Osteoblast (primary cell): ENCODE measurements at regions not wholly inside any gene's neighbourhood (a gene's known extent, or its start where the extent isn't known, plus 50 kb on each side); places are given as distances from the start of the nearest gene placed in this dataset.
"Not testable (repeated sequence)": the region's sequence is repeated elsewhere in the genome, so short reads cannot be mapped to it uniquely, and the experiment has no call there.

ENCODE experiments used
- DNase-seq: peaks from one replicate; pipeline ENCODE4 v3.0.0; 2011; ENCODE audit warnings: low spot score, mixed read lengths; ENCODE audit not compliant: insufficient read length; ENCODE audit errors: missing footprints
- H2AFZ ChIP-seq: 2 replicates; pipeline ENCODE4 v1.6.0; 2011; ENCODE audit warnings: mild to moderate bottlenecking, low read length
- H3K27ac ChIP-seq: 2 replicates; pipeline ENCODE4 v1.5.1; 2011; ENCODE audit warnings: mild to moderate bottlenecking, low read depth, low read length, moderate library complexity
- H3K27me3 ChIP-seq: 2 replicates; pipeline ENCODE4 v1.6.0; 2012; ENCODE audit warnings: mild to moderate bottlenecking, control low read depth, inconsistent platforms, low read length, moderate library complexity; ENCODE audit not compliant: insufficient read depth
- H3K36me3 ChIP-seq: 2 replicates; pipeline ENCODE4 v1.5.1; 2011; ENCODE audit warnings: mild to moderate bottlenecking, low read length, control low read depth, moderate library complexity; ENCODE audit not compliant: insufficient read depth
- H3K4me1 ChIP-seq: 2 replicates; pipeline ENCODE4 v1.5.1; 2011; ENCODE audit warnings: mild to moderate bottlenecking, low read length, control low read depth, moderate library complexity; ENCODE audit not compliant: insufficient read depth
- H3K4me2 ChIP-seq: 2 replicates; pipeline ENCODE4 v1.6.0; 2011; ENCODE audit warnings: mild to moderate bottlenecking, low read length; ENCODE audit not compliant: insufficient read depth
- H3K4me3 ChIP-seq: fragments of 200-600 bp; sonication (generic); 3 replicates; pipeline ENCODE4 v1.5.1; 2012; ENCODE audit warnings: mild to moderate bottlenecking, low read length, inconsistent platforms; ENCODE audit not compliant: insufficient read depth
- H3K79me2 ChIP-seq: 2 replicates; pipeline ENCODE4 v1.6.0; 2012; ENCODE audit warnings: mild to moderate bottlenecking, low read length, control low read depth, inconsistent platforms; ENCODE audit not compliant: insufficient read depth
- H3K9me3 ChIP-seq: 2 replicates; pipeline ENCODE4 v1.5.1; 2011; ENCODE audit warnings: low read depth, low read length, control low read depth
- H4K20me1 ChIP-seq: 2 replicates; pipeline ENCODE4 v1.6.0; 2012; ENCODE audit warnings: mild to moderate bottlenecking, low read length, control low read depth; ENCODE audit not compliant: insufficient read depth
- TF ChIP-seq, protein P1 (sequence below): IDR thresholded peaks from 2 replicates; pipeline ENCODE4 v1.5.1; 2011; ENCODE audit warnings: mild to moderate bottlenecking, low read depth, low read length, moderate library complexity; ENCODE audit errors: extremely low read depth

DNA sequence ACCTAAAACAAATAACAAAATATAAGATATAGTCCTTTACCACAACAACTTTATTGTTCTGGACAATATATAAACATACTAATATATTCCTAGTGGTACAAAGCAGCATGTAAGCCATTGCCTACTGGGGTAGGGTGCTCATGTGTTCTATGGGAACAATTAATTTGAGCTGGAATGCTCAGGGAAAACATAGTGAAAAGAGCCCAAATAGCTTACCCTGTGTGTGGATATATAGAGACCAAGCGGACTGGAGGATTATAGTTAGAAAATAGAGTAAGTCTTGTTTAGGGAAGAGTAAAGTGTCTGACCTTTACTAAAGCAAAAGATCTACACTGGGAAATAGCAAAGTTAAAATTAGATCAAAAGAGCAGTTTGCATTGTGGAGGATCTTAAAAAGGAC, 64.8 kb downstream of the MAD2L1 start:
- H3K36me3 ChIP-seq, result no peaks in the 10 kb centered on the region
- no peak overlapping the region for H3K4me3 ChIP-seq
- H3K4me1 ChIP-seq, result peaks cover 3% of the 10 kb centered on the region
- no peak overlapping the region for H3K4me2 ChIP-seq
- H3K9me3 ChIP-seq, result no peaks in the 10 kb centered on the region
- no peaks in the 10 kb centered on the region for H3K79me2 ChIP-seq
- no peaks in the 10 kb centered on the region for H4K20me1 ChIP-seq
- H2AFZ ChIP-seq, result no peak overlapping the region
- no peak for DNase-seq
- no peak overlapping the region for H3K27ac ChIP-seq
- TF ChIP-seq, protein P1, sequence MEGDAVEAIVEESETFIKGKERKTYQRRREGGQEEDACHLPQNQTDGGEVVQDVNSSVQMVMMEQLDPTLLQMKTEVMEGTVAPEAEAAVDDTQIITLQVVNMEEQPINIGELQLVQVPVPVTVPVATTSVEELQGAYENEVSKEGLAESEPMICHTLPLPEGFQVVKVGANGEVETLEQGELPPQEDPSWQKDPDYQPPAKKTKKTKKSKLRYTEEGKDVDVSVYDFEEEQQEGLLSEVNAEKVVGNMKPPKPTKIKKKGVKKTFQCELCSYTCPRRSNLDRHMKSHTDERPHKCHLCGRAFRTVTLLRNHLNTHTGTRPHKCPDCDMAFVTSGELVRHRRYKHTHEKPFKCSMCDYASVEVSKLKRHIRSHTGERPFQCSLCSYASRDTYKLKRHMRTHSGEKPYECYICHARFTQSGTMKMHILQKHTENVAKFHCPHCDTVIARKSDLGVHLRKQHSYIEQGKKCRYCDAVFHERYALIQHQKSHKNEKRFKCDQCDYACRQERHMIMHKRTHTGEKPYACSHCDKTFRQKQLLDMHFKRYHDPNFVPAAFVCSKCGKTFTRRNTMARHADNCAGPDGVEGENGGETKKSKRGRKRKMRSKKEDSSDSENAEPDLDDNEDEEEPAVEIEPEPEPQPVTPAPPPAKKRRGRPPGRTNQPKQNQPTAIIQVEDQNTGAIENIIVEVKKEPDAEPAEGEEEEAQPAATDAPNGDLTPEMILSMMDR, result no peak
- no peaks in the 10 kb centered on the region for H3K27me3 ChIP-seq

DNA sequence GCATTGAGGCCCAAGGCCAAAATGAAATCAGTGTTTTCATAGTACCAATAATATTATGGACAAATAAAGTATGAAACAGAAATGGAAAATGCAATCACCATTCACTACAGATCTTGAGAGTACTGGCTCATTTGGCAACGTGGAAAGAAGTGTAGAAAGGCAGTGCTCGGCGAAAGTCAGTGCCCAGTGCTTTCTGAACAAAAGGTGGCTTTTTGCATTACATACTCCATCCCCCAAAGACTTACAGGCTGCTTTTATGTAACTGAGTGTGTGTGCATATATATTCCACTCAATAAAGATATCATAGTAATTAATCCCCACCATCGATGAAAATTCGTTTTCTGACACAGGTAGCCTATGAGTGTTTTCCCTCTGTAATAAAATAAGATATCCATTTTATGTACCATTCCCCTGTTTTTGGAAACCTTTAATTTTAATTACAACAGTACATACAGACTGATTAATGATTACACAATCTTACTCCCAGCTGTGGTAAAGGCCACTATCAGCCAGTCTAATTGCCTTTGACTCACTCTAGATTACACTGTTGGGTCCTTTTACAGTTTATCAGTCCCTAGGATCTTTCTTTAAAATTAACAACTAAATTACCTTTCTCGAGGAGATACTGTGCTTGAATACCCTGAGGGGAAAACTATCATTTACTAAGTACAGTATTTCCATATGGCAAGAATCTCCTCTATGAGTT, 65.9 kb downstream of the MAD2L1 start:
- H3K9me3 ChIP-seq, result no peaks in the 10 kb centered on the region
- DNase-seq, result no peak
- H3K4me3 ChIP-seq, result no peak overlapping the region
- H3K4me2 ChIP-seq, result no peak overlapping the region
- TF ChIP-seq, protein P1, result no peak
- H3K79me2 ChIP-seq, result no peaks in the 10 kb centered on the region
- H3K27ac ChIP-seq, result no peak overlapping the region
- H4K20me1 ChIP-seq, result no peaks in the 10 kb centered on the region
- H2AFZ ChIP-seq, result no peak overlapping the region
- no peaks in the 10 kb centered on the region for H3K36me3 ChIP-seq
- no peaks in the 10 kb centered on the region for H3K4me1 ChIP-seq
- H3K27me3 ChIP-seq, result no peaks in the 10 kb centered on the region

DNA sequence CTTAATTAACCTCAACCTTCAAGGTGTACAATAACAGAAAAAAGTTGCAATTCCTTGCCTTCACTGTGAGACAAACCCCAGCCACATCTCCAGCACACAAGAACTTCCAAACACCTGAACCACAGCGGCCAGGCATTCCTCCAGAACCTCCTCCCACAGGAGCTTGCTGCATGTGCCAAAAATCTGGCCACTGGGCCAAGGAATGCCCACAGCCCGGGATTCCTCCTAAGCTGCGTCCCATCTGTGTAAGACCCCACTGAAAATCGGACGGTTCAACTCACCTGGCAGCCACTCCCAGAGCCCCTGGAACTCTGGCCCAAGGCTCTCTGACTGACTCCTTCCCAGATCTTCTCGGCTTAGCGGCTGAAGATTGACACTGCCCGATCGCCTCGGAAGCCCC, 70.6 kb downstream of the MAD2L1 start:
- not testable (repeated sequence) for H3K4me1 ChIP-seq, H3K79me2 ChIP-seq, DNase-seq, H3K9me3 ChIP-seq, H3K4me3 ChIP-seq, H3K27ac ChIP-seq, H4K20me1 ChIP-seq, H2AFZ ChIP-seq, H3K27me3 ChIP-seq, H3K4me2 ChIP-seq, H3K36me3 ChIP-seq

DNA sequence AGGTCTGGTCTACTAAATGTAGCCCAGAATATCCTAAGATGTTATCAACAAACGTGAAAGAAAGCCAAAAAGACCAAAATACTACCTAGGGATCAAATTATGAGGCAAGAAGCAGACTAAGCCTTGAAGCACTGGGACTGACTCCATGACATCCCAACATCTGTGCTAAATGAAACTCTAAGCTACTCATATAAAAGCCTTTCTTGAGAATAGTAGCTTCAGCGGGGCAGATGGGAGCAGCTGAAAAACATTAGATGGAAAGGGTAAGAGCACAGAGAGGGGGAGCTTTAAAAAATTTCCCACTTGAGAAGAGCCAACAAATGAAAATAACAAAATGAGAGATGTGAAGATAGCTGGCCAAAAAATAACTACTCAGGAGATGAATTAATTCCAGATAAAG, 81.7 kb downstream of the MAD2L1 start:
- Histone ChIP-seq H3K4me3 (no peak overlapping the region), H3K36me3 (no peaks in the 10 kb centered on the region), H3K4me1 (no peaks in the 10 kb centered on the region), H3K79me2 (no peaks in the 10 kb centered on the region), H3K9me3 (no peaks in the 10 kb centered on the region), H4K20me1 (no peaks in the 10 kb centered on the region), H2AFZ (peak overlapping the region; percentile 32), H3K4me2 (no peak overlapping the region), H3K27ac (no peak overlapping the region), H3K27me3 (no peaks in the 10 kb centered on the region)
- DNase-seq, result no peak
- TF ChIP-seq, protein P1, result no peak
